HCEC 1CT (cell line): ENCODE measurements at regions not wholly inside any gene's neighbourhood (a gene's known extent, or its start where the extent isn't known, plus 50 kb on each side); places are given as distances from the start of the nearest gene placed in this dataset.

Source experiments
- DNase-seq: peaks from one replicate; pipeline ENCODE4 v3.0.0-alpha.2; 2017

DNA sequence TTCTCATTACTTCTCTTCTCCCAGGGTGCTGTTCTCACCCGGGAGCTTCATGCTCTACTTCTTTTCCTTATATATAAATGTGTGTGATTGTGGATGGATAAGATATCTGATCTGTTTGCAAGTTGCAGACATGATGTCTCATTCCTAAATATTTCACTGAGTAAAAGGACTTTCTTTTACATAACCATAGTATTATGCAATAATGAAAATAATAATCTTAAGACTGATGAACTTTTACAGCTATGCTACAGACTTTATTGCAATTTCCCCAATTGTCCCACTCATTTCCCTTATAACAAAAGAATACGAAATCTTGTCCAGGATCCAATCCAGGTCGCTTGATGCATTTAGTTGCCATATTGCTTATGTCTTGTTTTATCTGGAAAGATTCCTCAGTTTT, 284.5 kb upstream of the JAG1 start:
- no peak for DNase-seq

- DNase-seq: no peak
Observed at GRCh38 chr20:10960416-10960815, 286.6 kb upstream of the JAG1 start.

DNA sequence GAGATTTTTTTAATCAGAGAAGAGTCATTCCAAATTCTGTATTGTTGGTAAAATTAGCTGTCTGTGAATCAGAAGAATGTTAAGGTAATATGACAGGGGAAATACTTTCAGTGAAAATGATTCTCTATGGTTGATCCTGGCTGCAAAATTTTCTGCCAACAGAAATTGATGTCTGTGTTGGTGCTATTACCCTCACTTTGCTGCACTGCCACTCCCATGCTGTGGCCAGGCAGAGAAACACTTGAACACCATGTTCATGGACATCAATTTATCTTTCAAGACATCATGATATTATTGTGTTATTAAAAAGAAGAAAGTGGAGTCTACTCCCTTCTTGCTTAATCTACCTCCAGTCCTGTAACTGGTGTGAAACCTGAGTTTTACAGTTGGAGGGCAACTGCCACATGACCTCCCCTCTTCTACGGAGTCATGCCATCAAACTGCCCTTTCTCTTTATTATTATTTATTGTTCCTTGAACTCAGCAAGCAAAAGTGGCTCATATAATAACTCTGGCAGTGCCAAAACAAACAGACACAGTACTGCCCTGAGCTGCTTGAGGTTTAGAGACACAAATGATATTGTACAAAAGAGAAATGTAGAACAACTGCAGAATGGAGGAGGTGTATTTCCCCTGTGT, 288.0 kb upstream of the JAG1 start:
- no peak for DNase-seq

DNA sequence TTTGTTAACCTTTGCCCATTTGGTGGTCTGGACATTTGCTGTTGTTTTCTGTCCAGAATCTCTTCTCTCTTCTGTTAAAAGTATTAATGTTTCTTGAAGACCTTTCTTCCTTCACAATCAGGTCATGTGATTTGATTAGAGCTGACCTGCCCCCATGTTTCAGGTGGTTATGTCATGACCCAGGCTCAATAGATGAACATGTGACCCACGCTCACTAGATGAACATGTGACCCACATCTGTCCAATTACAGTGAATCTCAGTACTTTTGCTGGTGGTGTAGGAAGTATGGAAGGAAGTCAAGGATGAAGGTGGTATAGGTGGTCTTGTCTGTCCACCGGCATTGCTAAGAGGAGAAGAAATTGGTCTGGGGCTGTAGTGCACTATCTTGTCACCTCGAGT, 289.1 kb upstream of the JAG1 start:
- no peak for DNase-seq

DNA sequence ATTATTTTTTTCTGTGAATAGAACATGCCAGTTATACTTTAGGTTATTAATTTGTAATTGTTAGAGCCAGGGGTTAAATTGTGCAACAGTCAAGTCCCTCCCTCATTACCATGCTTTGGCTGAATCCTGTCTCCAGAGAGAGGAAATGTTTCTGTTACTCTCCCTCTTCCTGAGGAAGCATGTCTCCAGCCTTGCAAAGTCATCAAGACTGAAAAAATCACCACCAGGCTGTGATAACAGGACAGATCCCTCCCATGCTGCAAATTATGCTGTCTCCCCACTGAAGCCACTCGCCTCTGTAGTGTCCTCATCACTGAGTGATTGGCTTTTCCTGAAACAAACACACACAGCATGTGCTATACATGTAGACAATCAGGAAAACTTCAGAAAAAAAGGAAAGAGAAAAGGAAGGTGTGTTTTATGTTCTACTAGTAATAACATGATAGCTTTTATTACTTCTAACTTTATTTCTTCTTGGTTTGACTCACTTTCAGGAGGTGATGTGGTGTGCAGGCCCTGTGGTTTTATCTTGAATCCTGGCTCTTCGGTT, 290.0 kb upstream of the JAG1 start:
- no peak for DNase-seq

DNA sequence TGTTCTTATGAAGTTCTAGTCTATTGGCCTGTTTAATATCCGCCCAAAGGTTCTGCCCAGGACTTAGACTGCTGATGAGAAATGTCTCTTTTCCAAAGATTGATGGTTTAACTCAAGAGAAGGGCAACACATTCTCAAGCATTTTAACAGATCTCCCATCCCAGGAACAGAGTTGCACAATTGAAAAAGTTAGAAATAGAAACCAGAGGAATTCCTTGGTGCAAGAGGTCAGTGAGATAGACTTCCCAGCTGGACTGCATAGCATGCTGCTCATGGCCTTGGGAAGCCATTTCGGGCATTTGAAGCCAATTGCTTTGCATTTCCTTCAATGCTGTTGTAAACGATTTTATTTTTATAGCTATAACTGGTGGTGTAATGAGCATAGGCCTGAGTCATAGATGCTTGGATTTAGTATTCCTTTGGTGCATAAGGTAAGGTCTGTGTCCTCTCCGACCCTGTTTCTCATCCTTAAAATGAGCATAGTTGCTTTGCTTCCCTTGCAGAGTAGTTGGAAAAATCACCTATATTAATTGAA, 292.2 kb upstream of the JAG1 start:
- peak; percentile 5 for DNase-seq

DNA sequence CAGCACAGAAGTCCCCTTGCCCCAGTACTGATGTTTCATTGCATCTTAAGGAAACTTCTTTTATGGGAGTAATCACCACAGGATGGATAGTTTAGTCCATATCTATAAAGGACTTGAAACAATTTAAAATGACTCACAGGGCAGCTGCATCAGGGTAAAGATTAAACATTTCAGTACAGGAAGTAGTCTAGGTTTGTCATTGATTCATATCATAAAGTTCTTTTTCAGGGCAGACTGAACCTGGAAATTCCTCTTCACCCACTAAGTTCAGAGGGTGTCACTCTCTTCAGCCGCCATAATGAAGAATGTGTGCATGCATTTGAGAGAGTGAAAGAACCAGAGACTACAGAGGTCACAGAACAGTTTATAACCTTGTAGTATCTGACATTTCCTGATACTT, 296.3 kb upstream of the JAG1 start:
- DNase-seq: no peak

DNA sequence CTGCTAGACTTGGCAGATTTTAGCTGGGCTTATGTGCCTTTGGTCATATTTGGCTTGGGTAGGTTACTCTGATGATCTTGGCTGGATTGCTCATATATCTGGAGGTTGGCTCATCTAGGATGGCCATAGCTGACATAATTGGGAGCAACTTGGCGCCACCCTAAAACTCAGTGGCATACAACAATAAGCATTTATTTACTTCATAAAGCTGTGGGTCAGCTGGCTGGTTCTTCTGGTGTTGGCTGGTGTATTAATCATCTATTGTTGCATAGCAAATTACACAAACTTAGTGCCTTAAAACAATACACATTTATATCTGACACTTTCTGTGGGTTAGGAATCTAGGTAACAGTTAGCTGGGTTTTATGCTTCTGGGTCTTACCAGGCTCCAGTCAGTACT, 297.3 kb upstream of the JAG1 start:
- no peak for DNase-seq

DNA sequence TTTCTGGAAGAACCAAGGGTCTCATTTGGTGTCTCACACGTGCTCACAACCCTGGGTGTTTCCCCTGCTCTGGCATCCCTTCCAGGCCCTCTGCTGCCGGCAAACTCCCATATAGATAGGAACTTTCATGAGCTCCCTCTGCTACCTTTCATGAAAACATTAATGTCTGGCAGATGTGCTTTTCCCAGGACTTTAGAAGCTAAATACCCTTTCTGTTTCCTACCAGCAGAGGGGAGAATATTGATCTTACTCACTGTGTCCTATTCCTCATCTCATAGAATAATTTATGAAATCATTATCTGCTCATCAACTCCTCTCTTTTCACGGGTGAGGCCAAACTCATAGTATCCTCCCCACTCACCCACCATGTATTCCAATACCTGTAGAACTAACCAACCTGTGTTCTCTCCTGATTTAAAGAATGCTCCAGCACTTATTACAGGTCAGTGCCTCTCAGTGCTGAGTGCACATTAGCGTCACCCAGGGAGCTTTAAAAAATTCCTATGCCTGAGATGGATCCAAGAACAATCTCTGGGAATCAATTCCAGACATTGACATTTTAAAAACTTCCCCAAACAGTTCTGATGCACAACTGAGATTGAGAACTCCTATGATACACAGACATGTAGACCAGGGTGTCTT, 298.5 kb upstream of the JAG1 start:
- DNase-seq: no peak

- no peak for DNase-seq
Observed at GRCh38 chr20:10976051-10976450, 302.3 kb upstream of the JAG1 start.

DNA sequence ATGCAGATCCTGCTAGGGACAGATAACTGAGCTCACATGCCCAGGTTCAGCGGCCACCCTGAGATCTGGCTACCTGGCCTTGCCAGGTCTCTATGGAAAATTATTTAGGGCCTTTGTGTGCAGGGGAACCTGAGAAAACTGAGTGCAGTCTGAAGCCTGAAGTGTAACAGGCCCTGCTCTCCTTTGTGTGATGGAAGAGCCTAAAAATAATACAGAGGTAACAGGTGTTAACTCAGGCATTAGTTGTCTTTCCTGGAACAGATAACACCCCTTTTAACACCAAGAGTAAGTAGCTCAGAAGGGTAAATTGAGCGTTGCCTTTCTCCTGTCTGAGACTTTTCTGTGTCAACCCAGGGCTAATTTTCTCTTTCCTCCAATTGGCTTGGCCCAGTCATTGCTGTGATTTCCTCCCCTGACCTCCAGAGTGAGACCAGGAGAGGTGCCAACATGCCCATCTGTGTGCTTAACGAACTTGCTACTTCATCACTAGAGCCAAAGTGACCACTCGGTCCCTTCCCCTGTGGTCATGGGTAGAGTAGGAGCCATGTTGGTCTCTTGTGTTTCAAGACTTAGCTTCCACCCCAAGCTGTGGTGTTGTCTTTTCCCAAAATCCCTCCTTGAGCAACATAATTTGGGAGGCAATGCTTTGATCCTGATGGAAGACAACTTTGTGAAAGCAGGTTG, 304.4 kb upstream of the JAG1 start:
- DNase-seq: no peak

- DNase-seq: no peak
Observed at GRCh38 chr20:10978713-10979112, 304.9 kb upstream of the JAG1 start.

DNA sequence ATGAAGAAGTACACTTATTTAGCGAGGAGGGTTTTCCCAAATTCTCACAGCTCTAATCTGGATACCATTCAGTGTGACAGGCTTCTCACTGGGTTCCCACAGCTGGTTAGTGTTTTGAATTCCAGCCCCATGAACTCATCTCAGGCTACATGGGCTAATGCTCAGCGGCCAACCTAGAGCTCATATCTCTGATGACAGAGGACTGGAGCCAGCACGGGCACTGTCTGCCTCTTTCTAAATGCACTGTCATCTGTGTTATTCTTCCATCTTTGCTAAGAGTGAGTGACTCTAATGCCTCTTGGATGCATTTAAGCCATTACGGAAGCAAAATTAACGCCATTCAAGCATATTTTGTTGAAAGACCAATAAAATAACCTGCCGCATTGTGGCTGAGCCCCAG, 308.9 kb upstream of the JAG1 start:
- peak; percentile 66 for DNase-seq

DNA sequence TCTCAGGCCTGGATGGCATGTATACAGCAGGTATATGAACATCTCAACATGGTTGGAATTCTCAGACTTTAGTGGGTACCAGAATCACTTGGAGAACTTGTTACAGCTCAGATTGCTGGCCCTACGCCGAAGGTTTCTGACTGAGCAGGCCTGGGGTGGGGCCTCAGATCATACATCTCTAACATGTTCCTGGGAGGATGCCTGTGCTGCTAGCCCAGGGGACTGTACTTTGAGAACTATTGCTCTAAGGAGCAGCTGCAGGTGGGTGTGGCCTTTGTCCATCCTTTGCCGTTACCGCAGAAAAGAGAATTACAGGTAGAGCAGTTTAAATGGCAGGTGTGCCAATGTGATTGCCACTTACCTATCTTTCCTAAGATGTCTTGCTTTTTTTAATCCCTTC, 310.5 kb upstream of the JAG1 start:
- DNase-seq: no peak

GRCh38 chr20:10984913-10985312, 311.1 kb upstream of the JAG1 start:
- no peak for DNase-seq

GRCh38 chr20:10985536-10985935, 311.7 kb upstream of the JAG1 start:
- peak; percentile 17 for DNase-seq

DNA sequence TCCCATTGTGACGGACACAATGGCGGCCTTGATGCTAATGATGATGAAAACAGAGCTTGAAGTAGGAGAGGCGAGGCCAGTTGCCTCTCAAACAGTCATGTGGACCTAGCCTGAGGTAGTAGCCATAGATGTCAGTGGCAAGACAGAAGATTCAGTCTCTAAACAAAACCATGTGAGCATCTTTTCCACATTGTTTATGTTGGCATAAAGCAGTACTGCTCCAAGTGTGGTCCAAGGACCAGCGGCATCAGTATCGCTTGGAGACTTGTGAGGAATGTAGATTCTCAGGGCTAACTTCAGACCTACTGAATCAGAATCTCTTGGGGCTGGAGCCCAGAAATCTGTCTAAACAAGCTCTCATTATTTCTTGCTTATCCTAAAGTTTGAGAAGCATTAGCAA, 312.8 kb upstream of the JAG1 start:
- DNase-seq: no peak

DNA sequence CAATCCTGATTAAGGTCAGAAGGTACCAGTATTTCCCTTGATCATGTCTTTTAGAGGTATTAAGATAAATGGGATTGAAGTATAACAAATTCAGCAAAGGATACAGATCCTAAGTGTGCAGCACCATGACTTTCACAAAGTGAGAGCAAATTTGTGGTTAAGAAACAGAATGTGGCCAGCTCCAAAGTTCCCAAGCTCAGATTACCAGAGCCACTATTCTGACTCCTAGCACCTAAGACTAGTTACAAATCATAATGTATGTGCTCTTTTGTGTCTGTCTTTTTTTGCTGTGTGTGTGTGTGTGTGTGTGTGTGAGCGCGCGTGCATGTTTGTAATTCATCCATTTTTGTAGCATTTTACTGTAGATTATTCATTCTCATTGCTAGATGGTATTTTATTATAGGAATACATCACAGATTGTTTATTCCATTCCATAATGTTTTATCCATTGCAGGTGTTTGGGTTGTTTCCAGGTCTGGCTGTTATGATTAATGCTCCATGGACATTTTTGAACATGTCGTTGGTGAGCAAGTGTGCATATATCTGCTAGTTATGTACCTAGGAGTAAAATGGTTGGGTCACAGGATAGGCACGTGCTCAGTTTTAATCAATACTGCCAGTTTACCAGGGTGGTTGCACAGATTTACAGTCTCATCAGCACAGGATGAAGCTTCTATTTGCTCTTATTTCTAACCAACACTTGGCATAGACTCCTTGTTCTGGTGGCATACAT, 314.0 kb upstream of the JAG1 start:
- no peak for DNase-seq

- DNase-seq: no peak
Observed at GRCh38 chr20:10990625-10991382, 317.0 kb upstream of the JAG1 start.

- DNase-seq: no peak
Observed at GRCh38 chr20:10992731-10993130, 318.9 kb upstream of the JAG1 start.

DNA sequence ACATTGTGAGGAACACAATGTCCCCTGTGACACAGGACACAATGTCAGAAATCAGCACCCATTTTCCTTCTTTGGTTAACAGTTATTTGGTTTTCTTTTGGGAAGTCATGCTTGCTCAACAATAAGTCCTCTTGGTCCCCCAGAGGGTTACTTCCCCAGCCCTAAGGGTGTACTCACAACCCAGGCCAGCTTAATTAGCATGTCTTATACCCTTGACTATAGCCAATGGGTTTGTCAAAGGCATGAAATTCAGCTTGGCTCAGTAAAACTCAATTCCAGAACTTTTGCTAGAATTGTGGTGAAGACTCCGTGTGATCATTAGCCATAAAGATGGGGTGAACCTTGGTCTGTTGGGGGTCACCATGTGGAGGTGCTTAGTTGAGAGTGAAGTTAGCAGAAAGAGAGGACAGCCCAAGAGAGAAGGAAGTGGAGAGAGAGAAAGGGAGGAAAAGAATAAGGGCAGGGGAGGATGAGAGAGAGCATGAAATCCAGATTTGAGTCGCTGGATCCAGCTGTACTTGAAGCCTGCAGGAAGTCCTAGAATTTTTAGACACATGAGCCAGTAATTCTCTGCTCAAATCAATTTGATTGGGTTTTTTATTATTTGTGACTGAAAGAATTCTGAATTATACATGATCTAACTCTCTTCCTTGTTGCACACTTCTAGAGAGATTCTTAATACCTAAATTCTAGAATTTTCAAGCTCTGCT, 321.3 kb upstream of the JAG1 start:
- DNase-seq: no peak

GRCh38 chr20:10998476-10998875, 324.7 kb upstream of the JAG1 start:
- DNase-seq: no peak
